ENCODE measurements at regions not wholly inside any gene's neighbourhood (a gene's known extent, or its start where the extent isn't known, plus 50 kb on each side); places are given as distances from the start of the nearest gene placed in this dataset.

GRCh38 chr21:16797966-16798365 lies 714.9 kb upstream of the CXADR start:
- no peak for DNase-seq (ENCODE audit: low read depth)
- H3K4me3 ChIP-seq (replicated peaks; ENCODE audit: low read depth, low read length) = no peak overlapping the region
- no peak for TF ChIP-seq CTCF (IDR thresholded peaks at IDR 0.05; ENCODE audit: low read length, missing control alignments)

GRCh38 chr21:16800536-16801275 lies 712.1 kb upstream of the CXADR start:
- H3K4me3 ChIP-seq (replicated peaks; ENCODE audit: low read depth, low read length) = no peak overlapping the region
- no peak for TF ChIP-seq CTCF (IDR thresholded peaks at IDR 0.05; ENCODE audit: low read length, missing control alignments)
- peak; percentile 14 for DNase-seq (ENCODE audit: low read depth)

- no peak for DNase-seq (ENCODE audit: low read depth)
- TF ChIP-seq CTCF (IDR thresholded peaks at IDR 0.05; ENCODE audit: low read length, missing control alignments) = no peak
- no peak overlapping the region for H3K4me3 ChIP-seq (replicated peaks; ENCODE audit: low read depth, low read length)
Measured at GRCh38 chr21:16811011-16811410, 701.8 kb upstream of the CXADR start.

- no peak for DNase-seq (ENCODE audit: low read depth)
- no peak overlapping the region for H3K4me3 ChIP-seq (replicated peaks; ENCODE audit: low read depth, low read length)
- TF ChIP-seq CTCF (IDR thresholded peaks at IDR 0.05; ENCODE audit: low read length, missing control alignments) = no peak
Measured at GRCh38 chr21:16811970-16812369, 700.9 kb upstream of the CXADR start.

- no peak overlapping the region for H3K4me3 ChIP-seq (replicated peaks; ENCODE audit: low read depth, low read length)
- no peak for TF ChIP-seq CTCF (IDR thresholded peaks at IDR 0.05; ENCODE audit: low read length, missing control alignments)
- no peak for DNase-seq (ENCODE audit: low read depth)
Measured at GRCh38 chr21:16815243-16815642, 697.6 kb upstream of the CXADR start.

GRCh38 chr21:16821588-16821987 lies 691.3 kb upstream of the CXADR start:
- DNase-seq (ENCODE audit: low read depth) = no peak
- TF ChIP-seq CTCF (IDR thresholded peaks at IDR 0.05; ENCODE audit: low read length, missing control alignments) = no peak
- no peak overlapping the region for H3K4me3 ChIP-seq (replicated peaks; ENCODE audit: low read depth, low read length)

- H3K4me3 ChIP-seq (replicated peaks; ENCODE audit: low read depth, low read length) = no peak overlapping the region
- no peak for DNase-seq (ENCODE audit: low read depth)
- no peak for TF ChIP-seq CTCF (IDR thresholded peaks at IDR 0.05; ENCODE audit: low read length, missing control alignments)
Measured at GRCh38 chr21:16829532-16829931, 683.3 kb upstream of the CXADR start.

All from fibroblast of pulmonary artery (primary cell).